ENCODE measurements at regions not wholly inside any gene's neighbourhood (a gene's known extent, or its start where the extent isn't known, plus 50 kb on each side); places are given as distances from the start of the nearest gene placed in this dataset.

DNA sequence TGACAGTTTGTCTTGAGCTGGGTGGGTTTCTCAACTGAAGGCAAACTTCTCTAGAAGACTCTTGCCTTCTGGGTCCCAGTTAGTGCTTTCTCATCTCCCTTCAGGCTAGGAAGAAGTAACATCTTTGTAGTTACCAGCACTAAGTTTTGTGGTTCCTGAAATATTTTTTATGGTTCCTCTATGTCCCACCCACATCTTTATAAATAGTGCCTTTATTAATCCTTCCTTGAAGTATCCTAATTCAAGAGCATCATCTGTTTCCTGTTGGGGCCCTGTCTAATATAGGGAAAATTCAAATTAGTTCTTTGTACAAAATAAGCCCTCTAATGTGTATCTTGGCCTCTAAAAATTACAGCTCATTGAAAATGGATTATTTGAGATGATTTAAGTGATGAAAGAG lies 147.4 kb upstream of the MAOA start:
- no peak for TF ChIP-seq EZH2 (IDR thresholded peaks at IDR 0.05; ENCODE audit: low read depth)
- TF ChIP-seq, protein P1, sequence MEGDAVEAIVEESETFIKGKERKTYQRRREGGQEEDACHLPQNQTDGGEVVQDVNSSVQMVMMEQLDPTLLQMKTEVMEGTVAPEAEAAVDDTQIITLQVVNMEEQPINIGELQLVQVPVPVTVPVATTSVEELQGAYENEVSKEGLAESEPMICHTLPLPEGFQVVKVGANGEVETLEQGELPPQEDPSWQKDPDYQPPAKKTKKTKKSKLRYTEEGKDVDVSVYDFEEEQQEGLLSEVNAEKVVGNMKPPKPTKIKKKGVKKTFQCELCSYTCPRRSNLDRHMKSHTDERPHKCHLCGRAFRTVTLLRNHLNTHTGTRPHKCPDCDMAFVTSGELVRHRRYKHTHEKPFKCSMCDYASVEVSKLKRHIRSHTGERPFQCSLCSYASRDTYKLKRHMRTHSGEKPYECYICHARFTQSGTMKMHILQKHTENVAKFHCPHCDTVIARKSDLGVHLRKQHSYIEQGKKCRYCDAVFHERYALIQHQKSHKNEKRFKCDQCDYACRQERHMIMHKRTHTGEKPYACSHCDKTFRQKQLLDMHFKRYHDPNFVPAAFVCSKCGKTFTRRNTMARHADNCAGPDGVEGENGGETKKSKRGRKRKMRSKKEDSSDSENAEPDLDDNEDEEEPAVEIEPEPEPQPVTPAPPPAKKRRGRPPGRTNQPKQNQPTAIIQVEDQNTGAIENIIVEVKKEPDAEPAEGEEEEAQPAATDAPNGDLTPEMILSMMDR (conservative IDR thresholded peaks at IDR 0.05), result no peak
- POLR2A ChIA-PET (ENCODE audit: unreplicated experiment), result no interaction called here
- intact Hi-C loops (cut with micrococcal nuclease; ENCODE audit: unreplicated experiment), result no loop called here

DNA sequence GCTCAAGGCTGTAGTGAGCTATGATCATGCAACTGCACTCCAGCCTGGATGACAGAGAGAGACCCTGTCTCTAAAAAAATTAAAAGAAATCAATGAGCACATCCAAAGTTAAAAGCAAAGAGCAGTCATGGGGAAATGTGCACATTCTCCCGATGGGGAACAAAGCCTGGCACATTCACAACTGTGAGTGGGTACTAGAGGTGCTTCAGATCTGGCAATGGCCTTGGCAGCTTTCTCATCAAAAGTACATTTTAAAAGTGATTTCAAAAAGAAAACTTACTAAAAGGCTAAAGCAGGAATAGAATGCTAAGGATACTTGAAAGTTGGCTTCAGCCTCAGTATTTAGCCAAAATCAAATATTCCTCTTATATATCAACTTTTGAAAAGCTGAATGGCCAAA lies 145.9 kb upstream of the MAOA start:
- CTCF ChIA-PET, result no interaction called here
- intact Hi-C loops (cut with micrococcal nuclease; ENCODE audit: unreplicated experiment), result no loop called here

More for the DNA sequence above, 147.4 kb upstream of the MAOA start:
- no peaks in the 10 kb centered on the region for H3K79me2 ChIP-seq (ENCODE audit: low read depth)
- no peaks in the 10 kb centered on the region for H3K9me3 ChIP-seq (ENCODE audit: insufficient read depth, low read depth)
- H3K4me3 ChIP-seq, result no peak overlapping the region
- no peak overlapping the region for H3K4me2 ChIP-seq
- CTCF ChIA-PET, result no interaction called here
- no TSS peak for BruUV-seq (replicated peaks)
- H4K20me1 ChIP-seq (ENCODE audit: insufficient read depth), result no peaks in the 10 kb centered on the region
- no peaks in the 10 kb centered on the region for H3K36me3 ChIP-seq (ENCODE audit: low read depth)
- H3K27ac ChIP-seq, result no peak overlapping the region
- no peak overlapping the region for H2AFZ ChIP-seq
- H3K9me2 ChIP-seq (ENCODE audit: insufficient read depth), result no peaks in the 10 kb centered on the region
- H3F3A ChIP-seq (ENCODE audit: insufficient read depth, low read depth), result no peaks in the 10 kb centered on the region
- no peaks in the 10 kb centered on the region for H3K27me3 ChIP-seq (ENCODE audit: insufficient read depth, low read depth)
- DNase-seq, result no peak
- no peaks in the 10 kb centered on the region for H3K4me1 ChIP-seq (replicated peaks; ENCODE audit: insufficient read depth)

DNA sequence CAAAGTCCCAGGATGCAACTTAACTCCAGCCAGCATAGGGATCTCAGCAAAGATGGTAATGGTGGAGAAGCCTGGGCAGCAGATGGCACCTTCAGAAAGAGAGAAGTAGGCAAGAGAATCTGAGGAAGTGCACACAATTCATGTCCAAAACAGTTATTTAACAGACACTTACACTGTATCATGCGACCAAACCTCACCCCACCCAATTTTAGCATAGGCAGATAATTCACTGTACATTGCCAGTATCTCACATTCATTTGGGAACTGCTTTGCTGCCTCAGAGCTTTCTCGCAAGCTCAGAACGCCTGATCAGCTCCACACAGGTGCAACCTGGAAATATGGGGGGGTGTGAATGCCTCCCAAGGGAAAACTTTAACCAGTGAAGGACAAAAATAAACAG lies 143.0 kb upstream of the MAOA start:
- Histone ChIP-seq H3K27me3 (ENCODE audit: insufficient read depth, low read depth) (no peaks in the 10 kb centered on the region), H3K4me2 (no peak overlapping the region), H2AFZ (no peak overlapping the region), H3K9me3 (ENCODE audit: insufficient read depth, low read depth) (no peaks in the 10 kb centered on the region), H3K4me1 (replicated peaks; ENCODE audit: insufficient read depth) (no peaks in the 10 kb centered on the region), H3K9me2 (ENCODE audit: insufficient read depth) (no peaks in the 10 kb centered on the region), H3K27ac (no peak overlapping the region), H4K20me1 (ENCODE audit: insufficient read depth) (no peaks in the 10 kb centered on the region), H3K4me3 (no peak overlapping the region), H3F3A (ENCODE audit: insufficient read depth, low read depth) (no peaks in the 10 kb centered on the region), H3K36me3 (ENCODE audit: low read depth) (no peaks in the 10 kb centered on the region), H3K79me2 (ENCODE audit: low read depth) (no peaks in the 10 kb centered on the region)
- TF ChIP-seq EZH2 (IDR thresholded peaks at IDR 0.05; ENCODE audit: low read depth), result no peak
- TF ChIP-seq, protein P1 (conservative IDR thresholded peaks at IDR 0.05), result no peak
- intact Hi-C loops (cut with micrococcal nuclease; ENCODE audit: unreplicated experiment), result no loop called here
- ChIA-PET CTCF (no interaction called here), POLR2A (ENCODE audit: unreplicated experiment) (no interaction called here)
- no TSS peak for BruUV-seq (replicated peaks)
- no peak for DNase-seq

More for the DNA sequence above, 145.9 kb upstream of the MAOA start:
- Histone ChIP-seq H3K27me3 (ENCODE audit: insufficient read depth, low read depth) (no peaks in the 10 kb centered on the region), H3K4me2 (no peak overlapping the region), H3F3A (ENCODE audit: insufficient read depth, low read depth) (no peaks in the 10 kb centered on the region), H3K27ac (no peak overlapping the region), H3K9me2 (ENCODE audit: insufficient read depth) (no peaks in the 10 kb centered on the region), H3K36me3 (ENCODE audit: low read depth) (no peaks in the 10 kb centered on the region), H4K20me1 (ENCODE audit: insufficient read depth) (no peaks in the 10 kb centered on the region), H2AFZ (no peak overlapping the region), H3K9me3 (ENCODE audit: insufficient read depth, low read depth) (no peaks in the 10 kb centered on the region), H3K4me1 (replicated peaks; ENCODE audit: insufficient read depth) (no peaks in the 10 kb centered on the region), H3K4me3 (no peak overlapping the region), H3K79me2 (ENCODE audit: low read depth) (no peaks in the 10 kb centered on the region)
- POLR2A ChIA-PET (ENCODE audit: unreplicated experiment), result no interaction called here
- no TSS peak for BruUV-seq (replicated peaks)
- no peak for TF ChIP-seq EZH2 (IDR thresholded peaks at IDR 0.05; ENCODE audit: low read depth)
- TF ChIP-seq, protein P1 (conservative IDR thresholded peaks at IDR 0.05), result no peak
- no peak for DNase-seq
